ENCODE measurements at regions not wholly inside any gene's neighbourhood (a gene's known extent, or its start where the extent isn't known, plus 50 kb on each side); places are given as distances from the start of the nearest gene placed in this dataset.
"Not testable (repeated sequence)": the region's sequence is repeated elsewhere in the genome, so short reads cannot be mapped to it uniquely, and the experiment has no call there.

- DNase-seq (ENCODE audit: low read depth) = no peak
- TF ChIP-seq CTCF (conservative IDR thresholded peaks at IDR 0.05; ENCODE audit: control insufficient read depth, insufficient read depth, low read depth, low read length) = no peak
- no peak overlapping the region for H3K4me3 ChIP-seq (ENCODE audit: control insufficient read depth, low read depth, low read length)
Measured at GRCh38 chr2:236367506-236368289, 103.5 kb upstream of the ASB18 start.

- no peak overlapping the region for H3K4me3 ChIP-seq (ENCODE audit: control insufficient read depth, low read depth, low read length)
- DNase-seq (ENCODE audit: low read depth) = no peak
- no peak for TF ChIP-seq CTCF (conservative IDR thresholded peaks at IDR 0.05; ENCODE audit: control insufficient read depth, insufficient read depth, low read depth, low read length)
Measured at GRCh38 chr2:236369661-236370062, 105.5 kb upstream of the ASB18 start.

- DNase-seq (ENCODE audit: low read depth) = no peak
- TF ChIP-seq CTCF (conservative IDR thresholded peaks at IDR 0.05; ENCODE audit: control insufficient read depth, insufficient read depth, low read depth, low read length) = no peak
- no peak overlapping the region for H3K4me3 ChIP-seq (ENCODE audit: control insufficient read depth, low read depth, low read length)
Measured at GRCh38 chr2:236370847-236371409, 106.7 kb upstream of the ASB18 start.

GRCh38 chr2:236375973-236376476 is 111.8 kb upstream of the ASB18 start:
- no peak overlapping the region for H3K4me3 ChIP-seq (ENCODE audit: control insufficient read depth, low read depth, low read length)
- TF ChIP-seq CTCF (conservative IDR thresholded peaks at IDR 0.05; ENCODE audit: control insufficient read depth, insufficient read depth, low read depth, low read length) = no peak
- no peak for DNase-seq (ENCODE audit: low read depth)

GRCh38 chr2:236376566-236377244 is 112.5 kb upstream of the ASB18 start:
- TF ChIP-seq CTCF (conservative IDR thresholded peaks at IDR 0.05; ENCODE audit: control insufficient read depth, insufficient read depth, low read depth, low read length) = no peak
- no peak overlapping the region for H3K4me3 ChIP-seq (ENCODE audit: control insufficient read depth, low read depth, low read length)
- DNase-seq (ENCODE audit: low read depth) = no peak

GRCh38 chr2:236380051-236380612 is 115.9 kb upstream of the ASB18 start:
- H3K4me3 ChIP-seq (ENCODE audit: control insufficient read depth, low read depth, low read length) = no peak overlapping the region
- no peak for TF ChIP-seq CTCF (conservative IDR thresholded peaks at IDR 0.05; ENCODE audit: control insufficient read depth, insufficient read depth, low read depth, low read length)
- DNase-seq (ENCODE audit: low read depth) = no peak

- DNase-seq (ENCODE audit: low read depth); H3K4me3 ChIP-seq (ENCODE audit: control insufficient read depth, low read depth, low read length): not testable (repeated sequence)
Measured at GRCh38 chr2:236381253-236381652, 117.0 kb upstream of the ASB18 start.

- not testable (repeated sequence) for DNase-seq (ENCODE audit: low read depth); H3K4me3 ChIP-seq (ENCODE audit: control insufficient read depth, low read depth, low read length)
Measured at GRCh38 chr2:236389284-236390216, 125.3 kb upstream of the ASB18 start.

All from fibroblast of mammary gland (primary cell).